Spleen (tissue), 3 donors: ENCODE measurements at regions not wholly inside any gene's neighbourhood (a gene's known extent, or its start where the extent isn't known, plus 50 kb on each side); places are given as distances from the start of the nearest gene placed in this dataset.

Experiments used
- POLR2A ChIP-seq, 3 donors: fragments of 450-650 bp; IDR thresholded peaks; one replicate each; pipeline ENCODE4 v1.5.1; 2017; ENCODE audit warnings: antibody characterized with exemption in 3 of 3, mild to moderate bottlenecking in 1 of 3
- POLR2AphosphoS5 ChIP-seq, 3 donors: sonication (generic); formaldehyde crosslinking; IDR thresholded peaks; one replicate each; pipeline ENCODE4 v1.5.1; 2017; ENCODE audit warnings: antibody characterized with exemption in 3 of 3

- TF ChIP-seq POLR2A (IDR thresholded peaks at IDR 0.05) (no peak), POLR2AphosphoS5 (IDR thresholded peaks at IDR 0.05) (no peak)
Observed at GRCh38 chr11:21723678-21724077, 469.2 kb upstream of the ANO5 start.
